ELR (cell line): ENCODE measurements at regions not wholly inside any gene's neighbourhood (a gene's known extent, or its start where the extent isn't known, plus 50 kb on each side); places are given as distances from the start of the nearest gene placed in this dataset.

Experiments used
- DNase-seq: peaks from one replicate; pipeline ENCODE4 v3.0.0-alpha.2; 2015; ENCODE audit warnings: low read depth

- DNase-seq = no peak
Measured at GRCh38 chr1:199701726-199702125, 325.8 kb upstream of the NR5A2 start.

DNA sequence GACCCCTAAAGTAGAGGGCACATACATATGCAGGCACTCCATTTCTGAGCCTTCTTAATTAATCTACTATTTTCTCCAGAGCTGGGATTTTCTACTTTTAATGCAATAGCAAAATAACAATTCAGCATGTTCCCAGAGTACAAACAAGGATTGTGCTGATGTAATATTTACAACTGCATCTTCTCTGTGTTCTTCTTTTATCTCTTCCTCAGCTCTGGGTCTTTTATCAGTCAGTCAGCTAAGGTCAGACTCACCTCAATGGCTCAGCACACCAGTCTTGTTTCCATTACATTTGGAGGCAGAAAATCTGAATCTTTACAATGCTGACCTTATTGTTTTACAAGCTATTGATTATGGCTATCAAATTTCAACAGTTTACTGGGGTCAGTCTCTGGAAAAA, 323.3 kb upstream of the NR5A2 start:
- no peak for DNase-seq

DNA sequence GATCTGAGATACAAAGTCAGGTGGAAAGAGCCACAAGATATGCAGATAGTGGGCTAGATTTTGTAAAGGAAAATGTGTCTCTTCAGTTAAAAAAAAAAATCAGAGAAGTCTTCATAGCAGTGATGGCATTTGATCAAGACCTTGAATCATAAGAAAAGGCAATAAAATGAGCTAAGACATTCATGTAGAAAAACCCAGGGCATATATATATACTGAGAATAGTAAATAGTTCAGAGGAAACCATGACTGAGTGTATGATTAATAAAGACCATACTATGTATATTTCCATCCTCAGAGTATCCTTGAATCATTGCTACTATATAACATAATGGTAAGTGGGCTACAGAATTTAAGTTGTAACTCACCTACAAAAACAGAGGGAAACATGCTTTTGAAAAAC, 321.7 kb upstream of the NR5A2 start:
- DNase-seq = no peak

- DNase-seq = no peak
Measured at GRCh38 chr1:199706826-199707606, 320.5 kb upstream of the NR5A2 start.

GRCh38 chr1:199710974-199711373, 316.5 kb upstream of the NR5A2 start:
- DNase-seq = no peak

DNA sequence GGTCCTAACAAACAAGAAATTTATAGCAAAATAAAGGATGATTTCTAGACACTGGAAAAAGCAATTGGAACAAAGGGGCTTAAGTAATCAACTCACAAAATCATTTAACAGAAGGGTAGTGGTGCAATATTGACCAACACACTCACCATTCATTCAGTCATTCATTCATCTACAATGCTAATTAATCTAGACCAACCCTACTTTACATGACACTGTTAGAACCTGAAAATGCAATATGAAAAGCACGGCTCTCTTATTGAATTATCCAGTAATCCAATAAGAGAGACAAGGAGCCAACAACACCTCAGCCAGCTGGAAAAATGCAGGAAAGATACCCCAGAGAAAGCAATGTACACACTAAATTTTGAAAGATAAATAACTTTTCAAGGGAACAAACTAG, 310.8 kb upstream of the NR5A2 start:
- no peak for DNase-seq

- DNase-seq = no peak
Measured at GRCh38 chr1:199719156-199719842, 308.2 kb upstream of the NR5A2 start.

- DNase-seq = no peak
Measured at GRCh38 chr1:199720496-199720895, 307.0 kb upstream of the NR5A2 start.

GRCh38 chr1:199721001-199721400, 306.5 kb upstream of the NR5A2 start:
- no peak for DNase-seq

GRCh38 chr1:199723250-199723956, 304.1 kb upstream of the NR5A2 start:
- peak; percentile 47 for DNase-seq

DNA sequence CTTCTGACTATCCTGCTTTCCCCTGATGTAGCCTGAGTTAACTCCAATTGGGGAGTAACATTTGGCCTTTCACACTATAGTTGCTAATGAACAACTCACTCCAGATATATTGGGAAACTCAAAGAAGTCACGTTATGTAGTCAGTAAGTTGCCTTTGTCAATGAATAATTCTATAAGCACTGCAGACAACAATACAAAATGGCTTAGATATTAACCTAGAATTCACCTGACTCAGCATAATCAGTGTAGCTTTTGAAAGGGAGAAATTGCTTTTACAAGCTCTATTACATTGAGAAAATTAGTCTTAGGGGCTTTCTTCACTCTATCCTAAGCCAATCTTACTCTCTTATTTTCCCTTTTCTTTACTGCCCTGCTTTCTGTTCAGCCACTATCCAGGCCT, 303.5 kb upstream of the NR5A2 start:
- no peak for DNase-seq

DNA sequence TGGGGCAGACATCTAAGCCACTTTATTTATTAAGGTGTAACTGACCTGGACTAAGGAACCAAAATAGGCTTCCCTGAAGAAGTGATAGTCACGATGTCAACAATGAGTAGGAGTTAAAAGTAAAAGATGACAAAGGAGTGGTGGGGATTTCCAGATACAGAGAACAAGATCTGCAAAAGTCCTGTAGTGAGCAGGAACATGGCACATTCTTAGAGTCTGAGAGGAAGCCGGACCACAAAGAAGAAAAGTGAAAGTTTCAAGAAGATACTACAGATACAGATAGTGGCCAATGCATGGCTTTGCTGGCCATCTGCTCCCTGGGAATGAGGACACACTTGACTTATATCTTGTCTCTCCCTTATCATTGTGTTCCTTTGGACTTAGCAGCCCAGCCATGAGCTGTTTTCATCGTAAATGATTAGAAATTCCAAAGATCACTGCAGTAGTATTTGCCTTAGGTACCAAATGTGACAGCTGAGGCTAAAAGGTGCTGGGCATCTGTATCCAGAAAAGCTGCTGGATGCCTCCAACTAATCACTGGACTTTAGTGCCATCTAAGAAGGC, 302.4 kb upstream of the NR5A2 start:
- DNase-seq = no peak

DNA sequence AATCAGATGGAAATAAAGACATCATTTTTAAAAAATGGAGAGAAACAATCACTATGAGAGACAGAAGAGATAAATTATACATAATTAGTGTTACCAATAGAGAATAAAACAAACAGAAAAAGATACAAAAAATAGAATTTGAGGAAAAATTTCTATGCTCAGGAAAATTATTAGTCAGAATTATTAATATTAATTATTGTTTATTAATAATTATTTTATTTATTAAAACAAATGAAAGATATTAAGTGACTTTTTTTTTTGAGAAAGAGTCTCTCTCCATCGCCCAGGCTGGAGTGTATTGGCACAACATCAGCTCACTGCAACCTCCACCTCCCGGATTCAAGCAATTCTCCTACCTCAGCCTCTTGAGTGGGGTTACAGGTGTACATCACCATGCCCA, 299.8 kb upstream of the NR5A2 start:
- no peak for DNase-seq

DNA sequence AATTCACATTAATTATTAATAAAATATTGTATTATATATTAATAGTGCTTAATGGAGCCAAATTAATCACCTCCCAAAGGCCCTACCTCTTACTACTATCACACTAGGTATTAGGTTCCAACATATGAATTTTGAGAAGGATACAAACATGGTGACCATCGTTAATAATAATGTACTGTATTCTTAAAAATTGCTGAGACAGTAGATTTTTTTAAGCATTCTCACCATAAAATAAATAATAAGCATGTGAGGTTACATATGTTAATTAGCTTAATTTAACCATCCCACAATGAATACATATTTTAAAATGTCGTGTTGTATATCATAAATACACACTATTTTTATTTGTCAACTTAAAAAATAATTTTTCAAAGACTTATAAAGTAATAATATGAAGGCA, 299.2 kb upstream of the NR5A2 start:
- DNase-seq = no peak

GRCh38 chr1:199733125-199733524, 294.4 kb upstream of the NR5A2 start:
- DNase-seq = peak; percentile 12

- DNase-seq = no peak
Measured at GRCh38 chr1:199734186-199734585, 293.3 kb upstream of the NR5A2 start.

- DNase-seq = no peak
Measured at GRCh38 chr1:199735660-199736059, 291.9 kb upstream of the NR5A2 start.

DNA sequence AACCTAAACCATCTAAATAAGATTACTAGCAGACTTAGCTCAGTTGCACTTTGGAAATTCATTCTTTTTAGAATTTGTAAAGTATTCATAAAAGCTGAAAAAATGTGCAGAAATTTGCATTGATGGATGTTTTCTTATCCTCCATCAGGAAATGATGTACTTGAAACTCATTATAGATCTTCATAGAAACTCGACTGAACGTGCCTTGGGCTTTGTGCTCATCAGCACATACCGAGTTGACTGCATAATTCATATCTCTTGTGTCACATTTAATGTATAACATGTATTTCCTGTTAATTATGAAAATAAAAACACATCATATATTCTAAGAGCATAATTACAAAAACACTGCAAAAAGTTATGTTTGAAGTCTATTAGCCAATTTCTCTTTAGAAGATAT, 290.9 kb upstream of the NR5A2 start:
- DNase-seq = no peak

DNA sequence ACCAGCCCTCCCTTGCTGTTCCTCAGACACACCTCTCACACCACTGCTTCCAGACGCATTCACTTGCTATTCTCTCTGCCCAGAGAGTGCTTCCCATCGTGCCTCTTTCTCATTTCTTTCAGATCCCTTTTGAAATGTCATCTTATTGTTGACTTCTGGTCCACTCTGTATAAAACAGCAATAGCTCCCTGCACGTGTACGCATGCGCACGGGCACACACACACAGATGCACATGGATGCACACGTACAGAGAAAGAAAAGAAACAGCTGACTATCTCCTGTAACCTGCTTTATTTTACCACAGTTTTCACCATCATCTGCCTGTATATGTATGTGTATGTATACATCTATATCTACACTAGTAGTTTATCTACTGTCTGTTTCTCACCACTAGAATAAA, 285.9 kb upstream of the NR5A2 start:
- no peak for DNase-seq

DNA sequence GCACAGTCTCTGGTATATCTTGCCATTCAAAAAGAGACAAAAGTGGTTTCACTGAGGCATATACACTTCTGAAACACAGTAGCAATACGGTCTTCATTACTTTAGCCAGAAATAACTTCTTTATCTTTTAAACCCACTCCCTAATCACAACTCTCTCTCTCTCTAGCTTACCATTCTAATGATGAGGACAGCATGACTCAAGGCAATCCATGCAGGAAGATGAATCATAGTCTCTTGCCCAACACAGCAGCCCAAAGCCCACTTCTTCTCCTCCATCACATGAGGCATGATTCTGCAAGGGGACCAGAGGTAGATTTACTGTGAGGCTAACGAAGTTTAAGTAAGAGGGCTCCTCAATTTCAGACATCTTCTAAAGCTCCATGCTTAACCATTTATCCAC, 285.0 kb upstream of the NR5A2 start:
- peak; percentile 95 for DNase-seq

GRCh38 chr1:199743227-199743626, 284.3 kb upstream of the NR5A2 start:
- peak; percentile 62 for DNase-seq

- DNase-seq = no peak
Measured at GRCh38 chr1:199746666-199747384, 280.7 kb upstream of the NR5A2 start.
